Activated T-helper 17 cell treated with anti-CD3 and anti-CD28 coated beads, Interleukin-2, amount 50 U/mL, for 72 hours (primary cell): ENCODE measurements at regions not wholly inside any gene's neighbourhood (a gene's known extent, or its start where the extent isn't known, plus 50 kb on each side); places are given as distances from the start of the nearest gene placed in this dataset.
"Not testable (repeated sequence)": the region's sequence is repeated elsewhere in the genome, so short reads cannot be mapped to it uniquely, and the experiment has no call there.

Source experiments
- ATAC-seq: fragments of 150-1000 bp; cut with Tn5 transposase; replicated peaks from 2 replicates; pipeline ENCODE4 v1.10.0; 2021; ENCODE audit warnings: mild to moderate bottlenecking, moderate library complexity
- H3K27ac Mint-ChIP-seq: one replicate; pipeline ENCODE4 v1.8.0; 2022; ENCODE audit warnings: mixed read lengths
- H3K27me3 Mint-ChIP-seq: one replicate; pipeline ENCODE4 v1.8.0; 2022; ENCODE audit warnings: mixed read lengths
- H3K36me3 Mint-ChIP-seq: one replicate; pipeline ENCODE4 v1.8.0; 2022; ENCODE audit warnings: low read depth, mild to moderate bottlenecking, mixed read lengths
- H3K4me1 Mint-ChIP-seq: one replicate; pipeline ENCODE4 v1.8.0; 2022; ENCODE audit warnings: mixed read lengths
- H3K4me3 Mint-ChIP-seq: one replicate; pipeline ENCODE4 v1.8.0; 2022; ENCODE audit warnings: mild to moderate bottlenecking, mixed read lengths
- H3K9me3 Mint-ChIP-seq: one replicate; pipeline ENCODE4 v1.8.0; 2022; ENCODE audit warnings: mixed read lengths

- Mint-ChIP-seq H3K27ac (peak overlapping the region; percentile 77), H3K9me3 (peaks cover 17% of the 10 kb centered on the region), H3K4me3 (peak overlapping the region; percentile 29), H3K36me3 (no peaks in the 10 kb centered on the region), H3K27me3 (peaks cover 23% of the 10 kb centered on the region), H3K4me1 (no peaks in the 10 kb centered on the region)
- peak; percentile 71 for ATAC-seq
These were observed 211.3 kb downstream of the MINAR1 start for GRCh38 chr15:79643393-79643792.

- Mint-ChIP-seq H3K9me3 (peaks cover 17% of the 10 kb centered on the region), H3K27me3 (peaks cover 23% of the 10 kb centered on the region), H3K27ac (peak overlapping the region; percentile 68), H3K36me3 (no peaks in the 10 kb centered on the region), H3K4me1 (no peaks in the 10 kb centered on the region), H3K4me3 (peak overlapping the region; percentile 30)
- peak; percentile 87 for ATAC-seq
These were observed 212.0 kb downstream of the MINAR1 start for GRCh38 chr15:79644091-79644490.

DNA sequence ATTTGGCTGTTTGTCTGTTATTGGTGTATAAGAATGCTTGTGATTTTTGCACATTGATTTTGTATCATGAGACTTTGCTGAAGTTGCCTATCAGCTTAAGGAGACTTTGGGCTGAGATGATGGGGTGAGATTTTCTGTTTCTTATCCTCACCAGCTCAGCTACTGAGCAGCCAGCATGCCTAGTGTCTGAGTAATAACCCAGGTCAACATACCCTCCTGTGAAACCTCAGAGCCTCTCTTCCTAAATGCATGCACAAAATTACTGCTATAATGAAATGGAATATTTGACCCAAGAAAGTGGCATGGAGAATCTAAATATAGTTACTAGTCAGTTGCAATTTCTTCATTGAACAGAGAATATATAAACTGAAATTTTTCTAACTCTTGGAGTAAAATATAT lies 220.8 kb downstream of the MINAR1 start:
- peaks cover 33% of the 10 kb centered on the region for H3K27me3 Mint-ChIP-seq
- not testable (repeated sequence) for H3K27ac Mint-ChIP-seq, H3K4me3 Mint-ChIP-seq, H3K36me3 Mint-ChIP-seq, H3K9me3 Mint-ChIP-seq, H3K4me1 Mint-ChIP-seq, ATAC-seq

DNA sequence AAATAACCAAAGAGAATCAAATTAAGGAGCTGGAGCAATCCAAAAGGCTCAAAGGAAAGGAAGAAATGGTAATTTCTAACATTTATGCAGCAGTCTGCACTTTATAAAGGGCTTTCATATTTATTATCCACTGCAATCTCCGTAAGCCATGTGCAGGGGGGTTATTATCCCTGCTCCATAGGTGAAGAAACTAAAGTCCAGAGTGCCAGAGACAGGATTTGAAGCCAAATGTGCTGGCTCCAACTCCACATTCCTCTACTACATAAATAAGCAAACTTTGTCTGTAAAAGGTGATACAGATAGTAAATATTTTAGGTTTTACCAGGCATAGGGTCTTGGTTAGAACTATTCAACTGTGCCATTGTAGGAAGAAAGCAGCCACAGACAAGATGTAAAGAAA lies 221.4 kb downstream of the MINAR1 start:
- Mint-ChIP-seq H3K4me3 (no peak overlapping the region), H3K27me3 (peaks cover 36% of the 10 kb centered on the region), H3K36me3 (no peaks in the 10 kb centered on the region), H3K9me3 (peaks cover 5% of the 10 kb centered on the region), H3K4me1 (no peaks in the 10 kb centered on the region), H3K27ac (no peak overlapping the region)
- no peak for ATAC-seq

DNA sequence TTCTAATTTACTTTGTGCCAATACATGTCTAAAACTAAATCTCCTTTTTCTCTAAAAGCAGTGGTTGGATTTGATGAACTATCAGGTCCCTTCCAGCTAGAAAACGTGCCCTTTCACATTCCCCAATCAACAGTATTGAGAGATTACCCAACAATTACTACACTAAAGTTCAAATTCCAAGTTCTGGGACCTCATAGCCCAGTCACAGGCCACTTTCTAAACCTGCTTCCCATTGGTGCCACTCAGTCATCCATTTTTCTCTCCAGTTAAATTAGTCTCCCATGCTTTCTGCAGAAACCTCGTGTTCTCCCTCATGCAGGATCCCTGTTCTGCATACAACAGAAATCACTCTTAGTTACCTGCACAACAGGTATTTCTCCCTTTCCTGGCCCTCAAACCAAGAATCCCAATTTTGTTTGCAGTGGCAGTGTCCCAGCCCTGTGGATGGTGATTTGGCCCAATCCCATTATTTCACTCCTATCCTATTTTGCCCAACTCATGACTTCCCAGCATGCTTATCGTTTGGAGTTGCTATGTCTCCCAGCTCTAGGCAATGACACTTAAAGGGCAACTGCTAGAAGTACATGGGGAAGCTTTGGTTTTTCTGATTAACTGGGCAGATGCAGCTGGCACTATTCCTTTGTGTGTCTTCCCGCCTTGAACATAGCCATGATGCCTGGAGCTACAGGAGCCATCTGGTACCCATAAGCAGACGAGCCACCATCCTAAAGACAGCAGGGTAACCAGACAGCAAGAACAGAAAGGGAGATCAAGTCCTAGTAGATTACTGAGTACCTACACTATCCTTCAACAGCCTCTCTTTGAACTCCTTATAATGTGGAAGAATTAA lies 224.2 kb downstream of the MINAR1 start:
- Mint-ChIP-seq H3K4me1 (no peaks in the 10 kb centered on the region), H3K9me3 (no peaks in the 10 kb centered on the region), H3K27ac (no peak overlapping the region), H3K4me3 (no peak overlapping the region), H3K27me3 (peaks cover 45% of the 10 kb centered on the region), H3K36me3 (no peaks in the 10 kb centered on the region)
- no peak for ATAC-seq

GRCh38 chr15:79657722-79658121 lies 225.6 kb downstream of the MINAR1 start:
- Mint-ChIP-seq H3K27me3 (peaks cover 52% of the 10 kb centered on the region), H3K36me3 (no peaks in the 10 kb centered on the region), H3K27ac (no peak overlapping the region), H3K9me3 (no peaks in the 10 kb centered on the region), H3K4me1 (no peaks in the 10 kb centered on the region), H3K4me3 (no peak overlapping the region)
- no peak for ATAC-seq

GRCh38 chr15:79659691-79660090 lies 227.6 kb downstream of the MINAR1 start:
- Mint-ChIP-seq H3K36me3 (no peaks in the 10 kb centered on the region), H3K27me3 (peaks cover 56% of the 10 kb centered on the region), H3K27ac (no peak overlapping the region), H3K9me3 (no peaks in the 10 kb centered on the region), H3K4me1 (no peaks in the 10 kb centered on the region), H3K4me3 (no peak overlapping the region)
- no peak for ATAC-seq

DNA sequence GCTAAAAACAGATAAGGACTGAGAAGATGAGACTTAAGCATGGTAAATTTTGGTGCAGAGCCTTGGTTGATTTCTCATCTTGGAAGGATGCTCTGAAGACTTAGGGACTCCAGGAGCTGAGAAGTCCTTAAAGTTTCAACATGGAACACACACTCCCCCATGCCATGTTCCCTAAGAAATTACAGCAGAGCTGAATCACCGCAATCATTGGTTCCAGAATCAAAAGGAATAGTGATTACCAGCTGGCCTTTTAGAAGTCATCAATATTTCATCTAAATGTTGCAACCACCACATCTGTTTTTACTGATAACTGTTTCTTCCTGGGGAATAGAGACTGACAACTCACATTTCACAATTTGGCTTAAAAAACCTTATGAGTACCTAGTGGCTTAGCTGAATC lies 229.3 kb downstream of the MINAR1 start:
- no peak overlapping the region for H3K4me3 Mint-ChIP-seq
- no peaks in the 10 kb centered on the region for H3K4me1 Mint-ChIP-seq
- ATAC-seq, result no peak
- H3K9me3 Mint-ChIP-seq, result no peaks in the 10 kb centered on the region
- peaks cover 41% of the 10 kb centered on the region for H3K27me3 Mint-ChIP-seq
- no peaks in the 10 kb centered on the region for H3K36me3 Mint-ChIP-seq
- H3K27ac Mint-ChIP-seq, result no peak overlapping the region

GRCh38 chr15:79673416-79674123 lies 223.2 kb downstream of the MTHFS start:
- H3K36me3 Mint-ChIP-seq, result no peaks in the 10 kb centered on the region
- H3K4me1 Mint-ChIP-seq, result no peaks in the 10 kb centered on the region
- peaks cover 23% of the 10 kb centered on the region for H3K27me3 Mint-ChIP-seq
- ATAC-seq, result peak; percentile 88
- no peak overlapping the region for H3K4me3 Mint-ChIP-seq
- H3K9me3 Mint-ChIP-seq, result no peaks in the 10 kb centered on the region
- peak overlapping the region; percentile 60 for H3K27ac Mint-ChIP-seq

DNA sequence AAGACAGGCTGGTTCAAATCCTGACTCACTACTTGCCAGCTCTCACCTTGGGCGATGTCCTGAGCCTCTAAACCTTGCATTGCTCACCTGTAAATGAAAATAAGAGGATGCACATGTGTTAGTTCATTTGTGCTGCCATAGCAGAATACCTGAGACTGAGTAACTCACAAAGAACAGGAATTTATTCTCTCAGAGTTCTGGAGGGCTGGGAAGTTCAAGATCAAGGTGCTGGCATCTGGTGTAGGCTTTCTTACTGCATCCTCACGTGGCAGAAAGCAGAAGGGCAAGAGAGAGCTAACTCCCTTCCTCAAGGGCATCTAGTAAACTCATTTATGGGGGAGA lies 222.7 kb downstream of the MTHFS start:
- no peaks in the 10 kb centered on the region for H3K36me3 Mint-ChIP-seq
- peaks cover 23% of the 10 kb centered on the region for H3K27me3 Mint-ChIP-seq
- no peak for ATAC-seq
- H3K4me3 Mint-ChIP-seq, result no peak overlapping the region
- no peaks in the 10 kb centered on the region for H3K4me1 Mint-ChIP-seq
- H3K9me3 Mint-ChIP-seq, result no peaks in the 10 kb centered on the region
- no peak overlapping the region for H3K27ac Mint-ChIP-seq

DNA sequence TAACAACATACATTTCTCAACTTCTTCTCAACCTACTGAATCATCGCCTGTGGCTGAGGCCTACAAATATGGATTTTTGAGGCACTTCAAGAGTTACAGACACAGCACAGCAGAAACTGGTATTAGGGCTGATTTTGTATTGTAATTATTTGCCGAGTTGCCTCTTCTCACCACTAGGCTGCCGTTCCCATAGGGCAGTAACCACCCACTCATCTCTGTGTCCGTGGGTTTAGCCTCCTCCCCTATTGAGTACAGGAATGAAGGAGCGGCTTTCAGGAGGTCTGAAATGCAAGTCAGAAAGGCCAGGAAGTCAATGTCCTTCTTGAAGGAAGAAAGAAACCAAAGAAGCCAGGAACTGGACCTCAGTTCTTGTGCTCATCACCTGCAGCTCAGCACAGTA lies 220.8 kb downstream of the MTHFS start:
- Mint-ChIP-seq H3K4me1 (no peaks in the 10 kb centered on the region), H3K27me3 (peaks cover 30% of the 10 kb centered on the region), H3K9me3 (no peaks in the 10 kb centered on the region), H3K36me3 (no peaks in the 10 kb centered on the region), H3K27ac (no peak overlapping the region), H3K4me3 (no peak overlapping the region)
- ATAC-seq, result no peak

DNA sequence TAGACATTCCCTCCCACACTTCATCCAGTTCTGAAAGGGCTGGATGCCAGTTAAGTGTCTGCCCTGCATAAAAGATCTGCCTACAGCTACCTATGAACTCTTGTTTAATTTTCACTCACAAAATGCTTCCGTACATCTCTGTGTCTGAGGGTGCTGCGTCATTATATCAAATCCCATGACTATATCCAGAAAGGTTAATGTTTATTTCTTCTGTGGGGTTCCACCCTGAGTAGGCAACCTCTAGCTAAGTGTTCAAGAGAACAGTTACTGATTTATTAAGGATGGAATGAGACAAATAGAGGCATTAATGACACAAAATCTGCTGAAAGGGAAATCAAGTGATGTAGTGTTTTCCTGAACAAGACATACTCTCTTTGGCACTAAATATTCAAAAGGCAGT lies 220.2 kb downstream of the MTHFS start:
- Mint-ChIP-seq H3K27ac (no peak overlapping the region), H3K9me3 (no peaks in the 10 kb centered on the region), H3K4me3 (no peak overlapping the region), H3K27me3 (peaks cover 31% of the 10 kb centered on the region), H3K36me3 (no peaks in the 10 kb centered on the region), H3K4me1 (no peaks in the 10 kb centered on the region)
- ATAC-seq, result no peak

- Mint-ChIP-seq H3K4me1 (no peaks in the 10 kb centered on the region), H3K4me3 (no peak overlapping the region), H3K36me3 (no peaks in the 10 kb centered on the region), H3K27ac (no peak overlapping the region), H3K27me3 (peaks cover 31% of the 10 kb centered on the region), H3K9me3 (no peaks in the 10 kb centered on the region)
- no peak for ATAC-seq
These were observed 219.6 kb downstream of the MTHFS start for GRCh38 chr15:79677241-79677640.

DNA sequence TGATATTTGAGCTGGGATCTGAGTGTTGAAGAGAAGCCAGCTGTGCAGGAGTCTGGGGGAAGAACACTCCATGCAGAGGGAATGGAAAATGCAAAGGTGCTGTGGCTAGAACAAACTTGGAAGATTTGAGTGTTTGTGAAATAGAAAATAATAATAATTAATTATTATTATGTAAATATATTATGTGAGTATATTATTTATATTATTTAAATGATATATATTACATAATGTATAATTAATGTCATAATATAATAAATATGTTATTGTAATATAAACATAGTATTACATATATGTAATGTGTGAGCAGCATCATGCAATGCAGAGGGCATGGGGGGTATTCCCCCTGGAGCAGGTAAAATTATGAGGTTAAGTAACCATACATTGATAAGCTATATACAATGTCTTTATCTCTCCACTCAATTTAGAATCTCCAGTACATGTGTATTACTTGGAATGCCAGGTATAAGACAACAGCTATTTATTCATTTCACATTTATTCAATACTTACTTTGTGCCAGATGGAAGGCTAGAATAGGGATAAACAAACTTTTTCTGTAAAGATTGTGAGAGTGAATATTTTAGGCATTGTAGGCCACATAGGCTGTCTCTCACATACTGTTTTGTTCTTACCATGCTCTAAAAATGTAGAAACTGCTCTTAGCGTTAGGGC lies 218.6 kb downstream of the MTHFS start:
- H3K4me3 Mint-ChIP-seq, result no peak overlapping the region
- H3K4me1 Mint-ChIP-seq, result no peaks in the 10 kb centered on the region
- H3K27ac Mint-ChIP-seq, result no peak overlapping the region
- no peak for ATAC-seq
- H3K9me3 Mint-ChIP-seq, result no peaks in the 10 kb centered on the region
- H3K36me3 Mint-ChIP-seq, result no peaks in the 10 kb centered on the region
- peaks cover 31% of the 10 kb centered on the region for H3K27me3 Mint-ChIP-seq

- no peak overlapping the region for H3K27ac Mint-ChIP-seq
- ATAC-seq, result peak; percentile 66
These were observed 216.1 kb downstream of the MTHFS start for GRCh38 chr15:79680720-79681119.

More at GRCh38 chr15:79680720-79681119, 216.1 kb downstream of the MTHFS start:
- Mint-ChIP-seq H3K4me3 (no peak overlapping the region), H3K4me1 (no peaks in the 10 kb centered on the region), H3K9me3 (no peaks in the 10 kb centered on the region), H3K36me3 (no peaks in the 10 kb centered on the region), H3K27me3 (peaks cover 19% of the 10 kb centered on the region)
